ENCODE measurements at regions not wholly inside any gene's neighbourhood (a gene's known extent, or its start where the extent isn't known, plus 50 kb on each side); places are given as distances from the start of the nearest gene placed in this dataset.
A peak's percentile ranks its signal among the peaks of the same experiment; 100 is the strongest.

DNA sequence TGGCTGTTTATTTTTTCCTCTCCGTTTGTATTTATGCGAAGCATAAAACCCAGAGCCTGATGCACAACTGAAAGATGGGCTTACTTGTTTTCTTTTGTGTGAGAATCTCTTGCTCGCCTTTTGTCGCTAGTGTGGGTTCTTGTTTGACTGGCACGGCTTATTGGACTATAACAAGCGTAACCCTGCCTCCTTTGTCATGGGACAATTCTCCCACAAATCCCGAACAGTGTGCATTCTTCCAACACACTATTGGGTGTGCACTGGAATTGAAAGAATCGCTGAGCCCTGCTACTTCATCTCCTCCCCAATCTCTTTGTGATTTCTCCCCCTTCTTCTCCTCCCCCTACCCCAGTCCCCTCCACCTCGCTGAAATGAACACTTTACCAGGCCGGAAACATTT is 110.8 kb downstream of the ZIC5 start:
- DNase-seq (no peak), ATAC-seq (no peak)

DNA sequence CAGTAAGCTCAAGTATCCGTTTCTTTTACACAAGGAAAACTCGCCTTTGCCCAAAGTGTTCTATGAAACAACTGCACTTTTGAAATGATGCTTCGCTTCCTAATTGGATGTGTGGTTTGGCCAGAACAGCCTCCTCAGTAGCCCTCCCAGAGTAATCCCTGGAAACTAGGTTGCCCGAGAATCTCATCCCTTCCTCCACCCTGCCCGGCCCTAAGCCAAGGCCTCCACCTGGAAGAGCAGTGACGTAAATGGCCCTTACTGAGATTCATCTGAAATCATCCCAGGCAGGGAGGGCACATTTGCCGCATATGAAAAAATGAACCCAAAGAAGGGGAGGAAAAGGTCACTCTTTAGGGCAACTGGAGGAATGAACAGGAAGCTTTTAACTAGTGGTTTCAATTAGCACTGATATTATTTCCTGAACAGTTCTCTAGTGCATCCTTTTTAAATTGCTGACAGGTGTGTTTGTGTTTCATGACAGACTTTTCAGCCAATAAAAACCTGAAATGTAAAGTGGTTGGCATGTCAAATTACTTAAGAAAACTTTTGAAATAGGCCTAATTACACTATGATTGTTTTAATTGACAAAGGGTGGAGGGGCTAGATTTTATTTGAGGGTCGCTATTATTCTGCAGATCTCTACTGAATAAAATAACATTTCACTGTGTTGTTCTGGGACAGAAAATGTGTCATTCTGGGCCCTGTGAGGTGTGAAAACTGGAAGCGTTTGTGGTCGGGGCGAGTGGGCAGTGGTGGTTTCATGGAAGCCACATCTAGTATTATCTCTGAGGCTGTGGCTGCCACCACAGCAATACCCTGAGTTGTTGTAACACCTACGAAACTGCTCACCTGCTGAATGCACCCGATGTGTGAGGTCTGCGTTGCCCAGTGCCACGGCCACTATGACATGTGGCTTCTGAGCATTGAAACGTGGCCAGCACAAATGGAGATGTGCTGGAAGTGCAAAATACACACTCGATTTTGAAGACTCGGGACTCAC is 112.1 kb downstream of the ZIC5 start:
- ATAC-seq (peak; percentile 93), DNase-seq (peak; percentile 81)

DNA sequence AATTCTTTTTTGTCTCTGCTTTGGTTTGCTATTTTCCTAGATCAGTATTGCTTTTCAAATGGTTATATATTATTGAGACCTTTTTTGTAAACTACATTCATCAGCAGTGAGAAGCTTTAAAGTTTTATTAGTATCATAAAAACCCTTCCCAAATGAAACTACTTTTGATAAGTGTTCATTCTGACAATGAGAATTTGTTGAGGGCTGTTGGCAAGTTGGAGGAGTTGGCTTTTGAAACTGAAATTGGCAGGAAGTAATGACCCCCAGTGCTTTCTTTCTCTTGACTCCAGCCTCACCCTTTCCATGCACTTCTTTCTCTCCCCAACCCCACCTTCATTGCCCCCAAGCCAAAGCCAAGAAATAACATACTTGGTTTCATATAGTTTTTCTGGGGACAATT is 113.8 kb downstream of the ZIC5 start:
- ATAC-seq (no peak), DNase-seq (no peak)

DNA sequence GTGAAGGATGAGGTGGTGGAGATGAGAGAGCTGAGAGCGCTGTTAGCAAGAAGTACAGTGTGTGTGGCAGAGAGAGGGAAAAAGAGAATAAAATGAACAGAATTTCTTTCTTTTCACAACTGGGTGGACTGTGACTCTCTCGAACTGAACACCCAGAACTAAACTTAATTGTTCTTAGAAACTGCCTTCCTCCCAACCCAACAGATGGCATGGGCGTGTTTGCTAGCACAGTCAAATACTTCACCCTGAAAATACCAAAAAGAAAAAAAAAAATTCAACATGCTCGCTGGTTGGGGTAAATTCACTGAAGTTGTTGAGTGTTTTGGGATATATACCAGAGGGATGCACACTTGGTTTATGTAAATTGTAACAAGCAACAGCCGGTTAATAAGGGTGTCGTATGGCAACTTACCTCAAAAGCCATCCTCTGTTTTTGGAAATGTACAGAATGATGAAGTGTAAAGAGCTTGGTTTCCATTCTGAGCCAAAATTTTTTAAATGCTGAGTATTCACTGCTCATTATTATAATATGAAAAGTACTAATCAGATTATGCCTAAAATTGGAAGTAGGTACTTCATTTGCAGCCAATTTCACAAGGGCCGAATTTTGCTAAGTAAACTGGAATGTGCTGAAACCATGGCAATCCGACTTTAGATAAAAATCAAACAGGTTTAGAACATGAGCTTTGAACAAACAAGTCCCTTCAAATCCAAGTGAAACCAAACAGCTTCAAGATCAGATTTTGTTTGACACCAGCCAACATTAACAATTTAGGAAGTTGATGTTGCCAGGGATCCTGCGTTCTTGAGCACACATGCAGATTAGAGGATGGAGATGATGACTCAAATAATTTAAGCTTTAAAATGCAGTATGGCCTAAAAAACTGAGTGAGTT is 115.8 kb downstream of the ZIC5 start:
- ATAC-seq = no peak
- DNase-seq = no peak

DNA sequence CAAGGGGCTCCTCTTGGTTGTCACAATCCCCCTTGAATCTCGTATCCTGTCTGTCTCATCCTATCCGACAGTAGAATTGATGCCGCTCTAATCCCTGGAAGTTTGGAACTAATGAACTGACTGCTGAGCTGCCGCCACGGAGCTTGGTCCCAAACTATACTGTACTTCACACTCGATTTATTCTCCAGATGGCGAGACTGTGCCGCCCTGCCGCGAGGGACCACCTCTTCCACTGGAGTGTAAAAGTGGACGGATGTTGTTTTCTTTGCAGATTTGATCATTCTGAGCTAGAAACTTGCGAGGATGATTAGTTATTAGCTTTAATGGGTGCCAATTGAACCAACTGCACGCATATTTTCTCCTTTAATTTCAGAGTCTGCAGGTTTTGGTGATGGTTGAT is 117.2 kb downstream of the ZIC5 start:
- ATAC-seq (no peak), DNase-seq (no peak)

DNA sequence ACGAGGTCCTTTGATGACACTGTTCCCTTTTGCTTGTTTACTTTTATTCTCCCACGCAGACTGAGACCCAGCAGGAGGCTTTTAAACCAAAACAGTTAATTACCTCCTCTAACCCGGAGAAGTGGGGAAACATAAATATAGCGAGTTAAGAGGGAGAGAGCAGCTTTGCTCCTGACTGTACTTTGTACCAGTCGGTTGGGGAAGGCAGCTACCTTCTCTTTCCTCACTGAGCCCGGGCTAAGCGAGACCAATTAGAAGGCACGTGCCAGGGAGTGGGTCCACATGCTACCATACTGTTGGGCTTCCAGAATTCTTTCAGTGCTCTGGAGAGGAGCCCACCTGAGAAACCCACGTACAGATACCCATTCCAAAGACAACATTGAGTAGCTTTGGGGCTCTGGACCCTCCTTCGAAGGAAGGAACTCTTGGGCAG is 124.2 kb downstream of the ZIC5 start:
- DNase-seq = no peak
- no peak for ATAC-seq

DNA sequence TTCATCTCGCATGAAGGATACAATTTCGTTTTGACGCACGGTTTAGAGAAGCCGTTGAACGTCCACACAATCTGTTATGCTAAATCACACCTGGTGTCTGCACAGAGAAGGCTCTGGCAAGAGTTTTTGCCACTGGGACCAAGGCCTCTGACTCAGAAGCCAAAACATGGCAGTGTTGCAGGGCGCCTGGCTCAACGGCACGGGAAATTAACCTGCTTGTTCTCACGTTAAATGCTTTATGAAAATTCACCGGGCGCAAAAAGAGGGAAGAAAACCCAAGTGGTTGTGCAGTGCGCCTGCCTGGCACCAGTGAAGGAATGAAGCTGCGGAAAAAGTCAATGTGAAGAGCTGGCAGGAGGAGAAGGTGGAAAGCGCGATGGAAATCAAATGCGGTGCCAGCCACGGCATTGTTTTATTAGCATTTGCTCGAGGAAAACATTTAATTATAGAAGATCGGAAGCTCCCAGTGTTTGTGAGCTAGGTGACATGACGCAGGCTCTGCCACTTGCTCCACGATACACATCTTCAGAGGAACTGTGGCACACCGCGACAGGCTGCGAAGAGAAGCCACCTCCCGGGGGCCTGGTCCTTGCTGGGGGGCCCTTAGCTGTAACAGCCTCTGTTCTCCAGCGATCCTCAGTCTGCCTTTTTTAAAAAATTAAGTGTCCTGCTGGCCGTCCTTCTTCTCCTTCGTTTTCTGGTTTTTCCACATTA is 126.2 kb downstream of the ZIC5 start:
- ATAC-seq (no peak), DNase-seq (no peak)

DNA sequence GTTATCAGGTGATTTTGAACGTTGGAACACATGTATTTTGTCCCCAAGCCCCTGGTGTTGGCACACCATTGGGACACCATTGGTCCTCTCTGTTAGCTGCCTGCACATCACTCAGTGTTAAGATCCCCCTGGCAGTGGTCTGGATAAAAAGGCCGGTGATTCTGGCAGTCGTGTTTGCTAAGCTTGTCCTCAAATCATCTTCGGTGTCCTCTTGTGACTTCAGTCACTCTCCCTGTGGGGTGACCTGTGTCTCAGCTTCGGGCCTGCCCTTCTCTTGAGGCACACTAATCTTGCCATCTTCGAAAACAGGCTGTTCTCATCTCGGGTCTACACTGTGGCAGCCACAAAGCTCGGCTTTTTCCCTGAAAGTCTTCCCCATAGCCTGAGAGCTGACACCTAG is 127.1 kb downstream of the ZIC5 start:
- ATAC-seq = no peak
- DNase-seq = no peak

DNA sequence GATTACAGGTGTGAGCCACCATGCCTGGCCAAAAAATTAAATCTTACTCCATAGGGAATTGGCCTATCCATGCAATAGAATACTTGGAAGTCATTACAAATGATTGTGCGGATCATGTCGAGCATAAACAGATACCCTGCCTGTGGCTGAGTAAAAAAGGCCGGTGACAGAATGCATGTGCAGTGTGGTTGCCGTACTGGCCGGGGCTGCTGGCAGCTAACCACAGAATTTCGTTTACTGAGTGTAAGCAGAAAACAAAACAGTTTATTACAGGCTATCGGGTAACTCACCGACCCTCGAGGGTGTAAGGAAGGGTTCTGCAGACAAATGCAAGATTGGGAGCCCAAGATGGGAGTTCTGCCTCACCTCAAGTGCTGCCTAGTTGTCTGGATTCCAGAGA is 127.7 kb downstream of the ZIC5 start:
- ATAC-seq = no peak
- DNase-seq = no peak

DNA sequence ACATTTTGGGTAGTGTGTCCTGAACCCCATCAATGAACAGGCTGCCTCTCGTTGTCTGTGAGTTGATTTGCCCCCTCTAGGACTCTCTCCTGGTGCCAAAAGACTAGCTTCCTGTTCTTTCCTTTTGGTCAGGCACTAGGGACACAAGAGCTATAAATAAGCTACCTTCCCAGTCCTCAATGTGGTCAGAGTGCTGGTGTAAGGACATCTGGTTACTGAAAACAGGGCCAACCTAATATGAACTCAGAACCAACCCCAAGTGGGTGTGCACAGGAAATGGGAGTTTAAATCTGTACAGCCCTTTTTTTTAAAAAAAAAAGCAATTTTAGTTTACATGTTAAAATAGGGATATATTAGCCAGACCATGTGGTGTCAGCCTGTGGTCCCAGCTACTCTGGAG is 129.2 kb downstream of the ZIC5 start:
- ATAC-seq = no peak
- DNase-seq = no peak

DNA sequence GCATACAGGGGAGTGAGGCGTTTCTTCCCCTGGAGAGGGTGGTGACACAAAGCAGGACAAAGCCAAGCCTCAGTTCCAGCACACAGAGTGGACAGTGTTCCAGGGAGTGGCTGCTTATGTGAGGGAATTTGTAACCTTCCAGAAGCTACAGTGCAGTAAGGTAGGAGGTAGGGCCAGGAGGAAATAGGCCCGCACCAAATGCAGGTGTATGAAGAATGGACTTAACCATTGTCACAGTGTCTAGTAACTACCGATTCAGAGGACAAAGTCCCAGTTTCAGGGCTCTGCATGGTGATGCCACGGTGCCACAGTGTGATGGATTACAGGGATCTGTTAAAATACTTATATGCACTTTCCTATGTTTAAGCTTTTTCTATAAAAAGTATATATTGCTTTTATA is 135.3 kb downstream of the ZIC5 start:
- ATAC-seq (no peak), DNase-seq (no peak)

DNA sequence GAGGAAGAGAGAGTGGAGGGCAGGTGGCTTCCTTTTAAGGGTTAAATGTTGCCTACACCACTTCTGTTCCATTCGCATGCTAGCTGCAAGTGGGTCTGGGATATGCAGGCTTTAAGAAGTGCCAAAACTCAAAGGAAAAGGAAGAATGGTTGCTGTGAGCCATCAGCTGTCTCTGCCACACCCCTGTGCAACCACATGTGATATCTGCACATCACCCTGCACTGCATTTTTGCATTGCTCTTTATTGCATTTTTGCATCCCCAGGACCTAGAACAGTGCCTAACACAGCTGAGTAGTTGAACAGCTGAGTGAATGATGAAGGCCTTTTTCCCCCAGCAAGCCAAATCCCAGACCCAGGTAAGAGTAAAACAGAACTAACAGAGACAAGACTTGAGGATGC is 136.1 kb downstream of the ZIC5 start:
- no peak for ATAC-seq
- no peak for DNase-seq

DNA sequence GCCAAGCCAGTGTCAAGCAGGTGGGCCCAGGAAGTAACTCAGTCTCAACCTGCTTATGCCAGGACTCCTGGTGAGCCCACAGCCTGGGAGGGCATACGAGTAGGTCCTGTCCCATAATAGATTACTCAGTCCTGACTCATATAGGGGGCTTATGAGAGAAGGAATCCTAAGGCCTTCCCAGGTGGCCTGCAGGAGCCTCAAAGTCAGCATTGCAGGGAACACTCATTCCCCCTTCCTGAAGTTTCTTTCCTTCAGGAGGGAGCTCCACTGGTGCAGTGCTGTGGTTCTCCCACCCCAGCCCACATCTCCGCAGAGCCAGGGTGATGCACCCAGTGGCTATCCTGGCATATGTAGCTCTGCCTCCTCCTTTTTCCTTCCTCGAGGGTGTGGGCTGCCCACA is 137.3 kb downstream of the ZIC5 start:
- DNase-seq (no peak), ATAC-seq (no peak)

DNA sequence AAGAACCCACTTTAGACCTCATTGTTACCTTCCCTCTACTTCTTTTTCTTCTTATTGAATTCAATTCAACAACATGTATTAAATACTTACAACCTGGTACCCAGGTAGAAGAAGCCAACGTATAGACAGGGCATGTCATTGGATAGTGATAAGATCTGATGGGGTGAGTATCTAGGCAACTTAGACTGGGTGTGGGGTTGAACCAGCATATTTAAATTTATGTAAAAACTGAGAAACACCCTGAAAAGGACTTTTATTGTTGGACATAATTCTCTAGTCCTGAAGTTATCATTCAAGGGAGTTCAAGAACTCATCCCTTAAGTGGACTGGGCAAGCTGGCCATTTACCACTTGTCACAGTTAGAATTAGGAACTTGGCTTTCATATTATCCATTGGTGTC is 139.2 kb downstream of the ZIC5 start:
- DNase-seq (no peak), ATAC-seq (no peak)

DNA sequence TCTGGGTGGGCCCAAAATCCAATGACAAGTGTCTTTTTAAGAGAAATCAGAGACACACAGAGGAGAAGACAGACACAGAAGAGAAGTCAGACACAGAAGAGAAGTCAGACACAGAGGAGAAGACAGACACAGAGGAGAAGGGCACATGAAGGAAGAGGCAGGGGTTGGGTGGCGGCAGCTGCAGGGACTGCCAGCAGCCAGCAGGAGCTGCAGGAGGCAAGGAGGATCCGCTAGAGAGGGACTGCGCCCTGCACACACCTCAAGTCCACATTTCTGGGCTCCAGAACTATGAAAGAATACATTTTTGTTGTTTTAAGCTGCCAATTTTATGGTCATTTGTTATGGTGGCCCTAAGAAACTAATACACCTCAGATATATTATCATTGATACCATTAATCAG is 140.6 kb downstream of the ZIC5 start:
- no peak for ATAC-seq
- no peak for DNase-seq

DNA sequence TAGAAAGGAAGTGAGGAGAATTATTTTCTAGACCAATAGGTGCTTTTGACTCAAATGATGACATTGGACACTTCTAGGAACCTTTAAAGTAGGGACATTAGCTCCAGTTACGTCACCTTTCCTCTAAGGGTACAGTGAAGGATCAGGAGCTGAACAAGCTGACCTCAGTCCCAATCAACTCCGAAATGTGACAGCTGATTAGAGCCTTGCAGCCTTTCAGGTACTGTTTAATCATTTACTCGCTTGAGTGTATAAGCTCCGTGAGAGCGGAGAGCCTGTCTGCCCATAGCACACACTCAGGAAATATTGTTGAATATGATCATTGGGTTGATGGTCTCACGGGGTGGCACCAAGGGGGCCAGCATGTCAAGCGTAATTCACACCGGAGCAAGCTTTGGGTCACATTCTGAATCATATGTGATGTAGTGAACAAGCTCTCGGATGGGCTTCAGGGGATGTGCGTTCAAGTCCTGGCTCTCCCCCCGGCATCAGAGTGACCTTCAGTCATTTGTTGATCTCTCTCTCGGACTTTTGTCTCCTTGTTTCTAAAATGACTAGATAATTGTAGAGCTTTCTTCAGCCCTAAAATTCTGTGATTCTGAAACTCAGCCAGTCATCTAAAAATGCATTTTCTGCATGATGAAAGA is 141.9 kb downstream of the ZIC5 start:
- no peak for DNase-seq
- no peak for ATAC-seq

DNA sequence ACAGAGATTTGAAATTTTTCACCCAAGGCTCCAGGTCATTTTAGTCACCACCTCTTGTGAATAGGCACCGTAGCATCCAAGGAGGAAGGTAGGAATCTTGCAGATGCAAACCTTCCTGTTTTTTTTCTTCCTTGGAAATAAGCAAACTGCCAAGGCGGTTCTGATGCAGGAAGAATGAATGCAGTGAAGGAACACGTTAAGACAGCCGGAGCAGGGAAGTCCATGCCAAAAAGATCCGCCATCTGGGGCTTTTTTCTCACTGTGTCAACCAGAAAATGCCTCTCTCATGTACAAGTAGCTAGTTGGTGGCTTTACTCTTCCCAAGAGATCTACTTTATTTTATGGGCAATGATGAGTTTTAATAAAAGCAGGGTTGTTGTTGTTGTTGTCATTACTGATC is 142.4 kb downstream of the ZIC5 start:
- no peak for DNase-seq
- no peak for ATAC-seq

DNA sequence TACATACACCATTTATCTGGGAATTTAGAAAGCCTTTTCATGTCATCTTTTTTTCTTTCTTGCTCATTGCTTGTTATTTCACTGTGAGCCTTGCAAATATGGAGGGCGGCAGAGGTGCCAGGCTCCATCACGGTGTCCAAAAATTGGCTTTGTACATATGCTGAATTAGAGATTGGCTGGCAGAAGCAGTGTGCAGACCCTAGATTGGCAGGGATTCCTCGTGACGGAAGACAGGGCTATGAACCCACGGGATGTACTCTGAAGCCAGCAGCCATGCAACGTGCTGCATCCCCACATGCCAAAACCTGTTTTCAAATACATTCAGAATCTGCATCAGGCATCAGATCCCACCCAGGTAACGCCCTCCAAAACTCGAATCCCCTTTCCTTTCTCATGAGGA is 142.8 kb downstream of the ZIC5 start:
- DNase-seq = no peak
- ATAC-seq = no peak

DNA sequence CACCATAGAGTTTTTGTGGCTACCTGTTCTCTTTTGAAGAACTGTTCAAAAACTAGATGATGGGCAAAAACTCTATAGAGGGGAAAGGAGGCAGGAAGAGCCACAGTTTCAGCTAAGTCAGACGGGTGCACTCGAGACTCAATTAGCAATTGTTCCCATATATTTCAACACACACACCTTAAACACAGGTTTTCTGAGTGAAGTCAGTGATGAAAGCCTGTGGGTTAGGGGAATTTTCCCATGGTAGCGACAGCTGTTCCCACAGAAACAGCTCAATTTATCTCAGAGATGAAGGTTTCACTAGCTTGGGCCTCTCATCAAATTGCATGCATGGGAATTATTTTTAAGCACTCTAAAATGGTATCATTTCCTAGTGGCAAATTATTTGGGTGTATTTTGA is 143.4 kb downstream of the ZIC5 start:
- DNase-seq (no peak), ATAC-seq (no peak)

DNA sequence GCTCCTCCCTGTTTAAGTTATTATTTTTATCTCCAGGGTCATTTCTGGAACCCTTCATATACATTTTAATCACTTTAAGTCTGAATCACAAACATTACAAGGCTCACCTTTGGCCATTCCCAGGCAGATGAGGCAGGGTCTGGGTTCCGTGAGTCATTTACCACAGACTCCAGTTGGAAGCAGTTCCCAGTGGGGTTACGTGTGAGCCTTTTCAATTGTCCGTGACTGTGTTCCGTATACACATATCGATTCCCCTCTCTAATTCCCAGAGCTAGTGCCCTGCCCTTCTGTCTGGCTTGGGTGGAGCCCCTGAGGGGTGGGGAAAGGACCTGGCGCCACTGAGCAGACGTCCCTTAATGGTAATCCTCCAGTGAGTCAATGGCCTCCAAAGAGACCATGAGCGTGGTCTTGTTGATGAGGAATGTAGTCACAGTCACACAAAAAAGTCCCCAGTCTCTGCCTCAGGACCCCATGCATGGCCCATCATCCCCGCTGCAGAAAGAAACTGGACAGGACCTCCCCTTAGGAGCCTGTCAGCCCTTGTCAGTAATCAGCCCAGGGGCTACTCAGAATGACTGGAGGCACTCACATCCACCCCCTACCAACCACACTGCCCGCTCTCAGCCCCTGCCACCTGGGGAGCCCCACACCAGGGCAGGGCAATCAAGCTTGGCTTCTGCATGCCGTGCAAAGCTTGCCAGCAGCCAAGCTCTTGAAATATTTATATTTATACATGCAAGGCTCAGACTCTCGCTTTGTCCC is 144.4 kb downstream of the ZIC5 start:
- ATAC-seq (no peak), DNase-seq (no peak)

DNA sequence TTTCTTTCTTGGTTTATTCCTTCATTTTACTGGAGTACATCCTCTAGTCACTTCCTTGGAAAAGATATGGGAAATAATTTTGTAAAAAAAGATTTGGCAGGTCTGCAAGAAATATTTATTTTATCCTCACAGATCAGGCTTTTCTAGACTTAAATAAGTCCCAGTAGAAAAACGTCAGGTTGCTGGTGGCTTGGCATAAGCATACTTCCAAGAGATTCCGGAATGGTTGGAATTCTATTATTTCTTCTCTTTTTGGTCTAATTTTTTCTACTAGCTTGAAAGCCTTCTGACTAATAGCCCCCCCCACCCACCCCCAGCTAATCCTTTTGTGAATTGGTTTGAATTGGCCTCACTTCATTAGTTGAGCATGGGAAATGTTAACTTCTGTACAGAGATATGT is 147.6 kb downstream of the ZIC5 start:
- ATAC-seq = no peak
- DNase-seq = no peak
